HG03196 (cell line): ENCODE measurements at regions not wholly inside any gene's neighbourhood (a gene's known extent, or its start where the extent isn't known, plus 50 kb on each side); places are given as distances from the start of the nearest gene placed in this dataset.
A peak's percentile ranks its signal among the peaks of the same experiment; 100 is the strongest.
"Not testable (repeated sequence)": the region's sequence is repeated elsewhere in the genome, so short reads cannot be mapped to it uniquely, and the experiment has no call there.

Experiments used
- ATAC-seq: cut with Tn5 transposase; IDR thresholded peaks from one replicate; pipeline ENCODE4 v1.9.1; 2021; ENCODE audit not compliant: unreplicated experiment

- not testable (repeated sequence) for ATAC-seq
Observed at GRCh38 chr21:14009238-14009981, 201.3 kb downstream of the LIPI start.

- ATAC-seq, result not testable (repeated sequence)
Observed at GRCh38 chr21:14008436-14008835, 202.3 kb downstream of the LIPI start.

- not testable (repeated sequence) for ATAC-seq
Observed at GRCh38 chr21:14008006-14008405, 202.7 kb downstream of the LIPI start.

GRCh38 chr21:14006144-14006543 is 204.6 kb downstream of the LIPI start:
- not testable (repeated sequence) for ATAC-seq

- not testable (repeated sequence) for ATAC-seq
Observed at GRCh38 chr21:13986996-13987958, 223.5 kb downstream of the LIPI start.

- not testable (repeated sequence) for ATAC-seq
Observed at GRCh38 chr21:13985865-13986863, 224.6 kb downstream of the LIPI start.

- ATAC-seq, result not testable (repeated sequence)
Observed at GRCh38 chr21:13985137-13985864, 225.5 kb downstream of the LIPI start.

GRCh38 chr21:13984728-13985127 is 226.0 kb downstream of the LIPI start:
- not testable (repeated sequence) for ATAC-seq

- ATAC-seq, result not testable (repeated sequence)
Observed at GRCh38 chr21:13981176-13982087, 229.3 kb downstream of the LIPI start.

- peak; percentile 86 for ATAC-seq
Observed at GRCh38 chr21:13980115-13980662, 230.6 kb downstream of the LIPI start.

- ATAC-seq, result not testable (repeated sequence)
Observed at GRCh38 chr21:13979608-13980007, 231.1 kb downstream of the LIPI start.

GRCh38 chr21:13974582-13974981 is 236.2 kb downstream of the LIPI start:
- ATAC-seq, result not testable (repeated sequence)

GRCh38 chr21:13969853-13970252 is 240.9 kb downstream of the LIPI start:
- not testable (repeated sequence) for ATAC-seq

- not testable (repeated sequence) for ATAC-seq
Observed at GRCh38 chr21:13969002-13969401, 241.8 kb downstream of the LIPI start.

- not testable (repeated sequence) for ATAC-seq
Observed at GRCh38 chr21:13963259-13963658, 247.5 kb downstream of the LIPI start.

GRCh38 chr21:13937236-13937635 is 273.5 kb downstream of the LIPI start:
- ATAC-seq, result no peak

- not testable (repeated sequence) for ATAC-seq
Observed at GRCh38 chr21:13936033-13936937, 274.5 kb downstream of the LIPI start.
